Naive thymus-derived CD4-positive, alpha-beta T cell (primary cell): ENCODE measurements at regions not wholly inside any gene's neighbourhood (a gene's known extent, or its start where the extent isn't known, plus 50 kb on each side); places are given as distances from the start of the nearest gene placed in this dataset.

Source experiments
- ATAC-seq: fragments of 150-1000 bp; cut with Tn5 transposase; 2 replicates; pipeline ENCODE4 v1.10.0; 2021; ENCODE audit warnings: mild to moderate bottlenecking, moderate library complexity
- CTCF ChIA-PET: fragments of 350-600 bp; sonication (Branson Sonifier 250); formaldehyde crosslinking; loops from one replicate; lab custom pipeline; 2021; ENCODE audit warnings: antibody characterized with exemption; lab: Charles Lee
- POLR2A ChIA-PET: fragments of 350-600 bp; sonication (Branson Sonifier 250); formaldehyde crosslinking; loops from one replicate; lab custom pipeline; 2021; ENCODE audit warnings: antibody characterized with exemption, inconsistent platforms; lab: Charles Lee
- DNase-seq, 9 donors: peaks; one replicate each; pipeline versions ENCODE4 v3.0.0 to v3.0.0-alpha.2; 2020 to 2022; ENCODE audit warnings: mixed read lengths in 1 of 9
- H3K27ac ChIP-seq: one replicate; pipeline ENCODE4 v1.7.0; 2013; ENCODE audit warnings: mild to moderate bottlenecking, low read depth, low read length, moderate library complexity
- H3K27me3 ChIP-seq, 2 donors: one replicate each; pipeline ENCODE4 v1.7.0; 2013; ENCODE audit warnings: low read length in 2 of 2, mild to moderate bottlenecking in 2 of 2, moderate library complexity in 2 of 2; ENCODE audit not compliant: control insufficient read depth in 2 of 2, insufficient read depth in 2 of 2
- H3K36me3 ChIP-seq, 3 experiments: 1 replicate in 2 of 3; 2 replicates in 1 of 3; pipeline ENCODE4 v1.7.0; 2013; ENCODE audit warnings: low read length in 3 of 3, mild to moderate bottlenecking in 3 of 3, moderate library complexity in 1 of 3; ENCODE audit not compliant: insufficient read depth in 3 of 3, control insufficient read depth in 2 of 3
- H3K4me1 ChIP-seq, 2 donors: one replicate each; pipeline ENCODE4 v1.7.0; 2013; ENCODE audit warnings: low read length in 2 of 2, mild to moderate bottlenecking in 2 of 2, moderate library complexity in 1 of 2; ENCODE audit not compliant: control insufficient read depth in 2 of 2, insufficient read depth in 2 of 2
- H3K4me3 ChIP-seq: 2 replicates; pipeline ENCODE4 v1.7.0; 2013; ENCODE audit warnings: mild to moderate bottlenecking, low read length
- H3K9me3 ChIP-seq, 3 experiments: 1 replicate in 2 of 3; 2 replicates in 1 of 3; pipeline ENCODE4 v1.7.0; 2013; ENCODE audit warnings: low read length in 3 of 3; ENCODE audit not compliant: control insufficient read depth in 2 of 3
- H3K27ac Mint-ChIP-seq, 9 donors: one replicate each; pipeline ENCODE4 v1.8.0; 2020 to 2022; ENCODE audit warnings: mixed read lengths in 9 of 9, mild to moderate bottlenecking in 8 of 9, moderate library complexity in 5 of 9, inconsistent platforms in 2 of 9
- H3K27me3 Mint-ChIP-seq, 5 donors: one replicate each; pipeline ENCODE4 v1.8.0; 2021 to 2022; ENCODE audit warnings: mixed read lengths in 5 of 5, mild to moderate bottlenecking in 1 of 5
- H3K36me3 Mint-ChIP-seq, 5 donors: one replicate each; pipeline ENCODE4 v1.8.0; 2020 to 2022; ENCODE audit warnings: mixed read lengths in 5 of 5, mild to moderate bottlenecking in 3 of 5, inconsistent platforms in 1 of 5
- H3K4me1 Mint-ChIP-seq, 7 donors: one replicate each; pipeline ENCODE4 v1.8.0; 2020 to 2022; ENCODE audit warnings: mixed read lengths in 7 of 7, mild to moderate bottlenecking in 3 of 7, inconsistent platforms in 1 of 7
- H3K4me3 Mint-ChIP-seq, 10 donors: one replicate each; pipeline ENCODE4 v1.8.0; 2020 to 2022; ENCODE audit warnings: mild to moderate bottlenecking in 10 of 10, mixed read lengths in 10 of 10, moderate library complexity in 6 of 10, inconsistent platforms in 2 of 10
- H3K9me3 Mint-ChIP-seq, 11 donors: one replicate each; pipeline ENCODE4 v1.8.0; 2020 to 2022; ENCODE audit warnings: mixed read lengths in 11 of 11, mild to moderate bottlenecking in 4 of 11, inconsistent platforms in 1 of 11, moderate library complexity in 1 of 11
- intact Hi-C, 2 donors: fragments of 100-400 bp; cut with micrococcal nuclease; formaldehyde crosslinking; loops; one replicate each; pipeline ENCODE4 v1.15.1; 2023

- Mint-ChIP-seq H3K36me3 (no peaks in the 10 kb centered on the region), H3K4me1 (no peaks in the 10 kb centered on the region), H3K4me3 (no peak overlapping the region), H3K27me3 (no peaks in the 10 kb centered on the region), H3K27ac (no peak overlapping the region), H3K9me3 (peaks cover 0 to 6% (median 3%) of the 10 kb centered on the region in 11 donors)
- Histone ChIP-seq H3K27ac (no peak overlapping the region), H3K4me3 (no peak overlapping the region), H3K4me1 (no peaks in the 10 kb centered on the region), H3K36me3 (no peaks in the 10 kb centered on the region), H3K27me3 (no peaks in the 10 kb centered on the region), H3K9me3 (no peaks in the 10 kb centered on the region)
- CTCF ChIA-PET: no interaction called here
- DNase-seq: no peak
- intact Hi-C loops: no loop called here
- no peak for ATAC-seq
- POLR2A ChIA-PET: no interaction called here
Observed at GRCh38 chr3:24845524-24846155, 351.0 kb upstream of the THRB start.

GRCh38 chr3:24846286-24846860 is 351.7 kb upstream of the THRB start:
- H3K27me3 Mint-ChIP-seq: peaks cover 0 to 4% (median 0%) of the 10 kb centered on the region in 5 donors
- no peak for ATAC-seq
- POLR2A ChIA-PET: no interaction called here
- no peak overlapping the region for H3K27ac Mint-ChIP-seq
- H3K4me3 ChIP-seq: no peak overlapping the region
- no peaks in the 10 kb centered on the region for H3K4me1 ChIP-seq
- no peaks in the 10 kb centered on the region for H3K27me3 ChIP-seq
- no peaks in the 10 kb centered on the region for H3K36me3 Mint-ChIP-seq
- H3K4me3 Mint-ChIP-seq: no peak overlapping the region
- no peak for DNase-seq
- CTCF ChIA-PET: no interaction called here
- H3K27ac ChIP-seq: no peak overlapping the region
- H3K36me3 ChIP-seq: no peaks in the 10 kb centered on the region
- intact Hi-C loops: no loop called here
- H3K4me1 Mint-ChIP-seq: no peaks in the 10 kb centered on the region
- H3K9me3 ChIP-seq: no peaks in the 10 kb centered on the region
- H3K9me3 Mint-ChIP-seq: peaks cover 0 to 9% (median 4%) of the 10 kb centered on the region in 11 donors

- no peaks in the 10 kb centered on the region for H3K27me3 ChIP-seq
- ATAC-seq (no peak), DNase-seq (no peak)
- no peak overlapping the region for H3K27ac Mint-ChIP-seq
- H3K36me3 Mint-ChIP-seq: no peaks in the 10 kb centered on the region
- H3K36me3 ChIP-seq: no peaks in the 10 kb centered on the region
- peaks cover 0 to 12% (median 5%) of the 10 kb centered on the region in 11 donors for H3K9me3 Mint-ChIP-seq
- H3K27me3 Mint-ChIP-seq: peaks cover 0 to 4% (median 0%) of the 10 kb centered on the region in 5 donors
- ChIA-PET CTCF (no interaction called here), POLR2A (no interaction called here)
- no peak overlapping the region for H3K4me3 ChIP-seq
- H3K4me1 ChIP-seq: no peaks in the 10 kb centered on the region
- H3K27ac ChIP-seq: no peak overlapping the region
- intact Hi-C loops: no loop called here
- no peak overlapping the region for H3K4me3 Mint-ChIP-seq
- H3K9me3 ChIP-seq: no peaks in the 10 kb centered on the region
- no peaks in the 10 kb centered on the region for H3K4me1 Mint-ChIP-seq
Observed at GRCh38 chr3:24850245-24850644, 355.6 kb upstream of the THRB start.

GRCh38 chr3:24853685-24854490 is 359.2 kb upstream of the THRB start:
- CTCF ChIA-PET: no interaction called here
- Histone ChIP-seq H3K27ac (no peak overlapping the region), H3K4me1 (no peaks in the 10 kb centered on the region), H3K9me3 (no peaks in the 10 kb centered on the region), H3K4me3 (no peak overlapping the region), H3K36me3 (no peaks in the 10 kb centered on the region), H3K27me3 (no peaks in the 10 kb centered on the region)
- Mint-ChIP-seq H3K36me3 (no peaks in the 10 kb centered on the region), H3K4me1 (no peaks in the 10 kb centered on the region), H3K4me3 (no peak overlapping the region), H3K9me3 (peaks cover 0 to 12% (median 5%) of the 10 kb centered on the region in 11 donors), H3K27ac (no peak overlapping the region), H3K27me3 (peaks cover 0 to 4% (median 0%) of the 10 kb centered on the region in 5 donors)
- ATAC-seq (no peak), DNase-seq (no peak)
- POLR2A ChIA-PET: no interaction called here
- intact Hi-C loops: no loop called here

GRCh38 chr3:24854748-24855147 is 360.1 kb upstream of the THRB start:
- Mint-ChIP-seq H3K27ac (no peak overlapping the region), H3K36me3 (no peaks in the 10 kb centered on the region), H3K4me1 (no peaks in the 10 kb centered on the region), H3K9me3 (peaks cover 0 to 12% (median 5%) of the 10 kb centered on the region in 11 donors), H3K4me3 (no peak overlapping the region), H3K27me3 (peaks cover 0 to 4% (median 0%) of the 10 kb centered on the region in 5 donors)
- intact Hi-C loops: no loop called here
- Histone ChIP-seq H3K27me3 (no peaks in the 10 kb centered on the region), H3K27ac (no peak overlapping the region), H3K36me3 (no peaks in the 10 kb centered on the region), H3K4me3 (no peak overlapping the region), H3K4me1 (no peaks in the 10 kb centered on the region), H3K9me3 (no peaks in the 10 kb centered on the region)
- POLR2A ChIA-PET: no interaction called here
- no peak for DNase-seq
- CTCF ChIA-PET: no interaction called here
- no peak for ATAC-seq

GRCh38 chr3:24857945-24858344 is 363.3 kb upstream of the THRB start:
- DNase-seq (no peak), ATAC-seq (no peak)
- H3K4me3 ChIP-seq: no peak overlapping the region
- Mint-ChIP-seq H3K36me3 (no peaks in the 10 kb centered on the region), H3K27me3 (no peaks in the 10 kb centered on the region), H3K4me3 (no peak overlapping the region), H3K9me3 (peaks cover 0 to 19% (median 0%) of the 10 kb centered on the region in 11 donors), H3K4me1 (no peaks in the 10 kb centered on the region), H3K27ac (no peak overlapping the region)
- H3K27ac ChIP-seq: no peak overlapping the region
- ChIA-PET POLR2A (no interaction called here), CTCF (no interaction called here)
- H3K27me3 ChIP-seq: no peaks in the 10 kb centered on the region
- no peaks in the 10 kb centered on the region for H3K4me1 ChIP-seq
- no peaks in the 10 kb centered on the region for H3K9me3 ChIP-seq
- no peaks in the 10 kb centered on the region for H3K36me3 ChIP-seq
- intact Hi-C loops: no loop called here
